ENCODE measurements at regions not wholly inside any gene's neighbourhood (a gene's known extent, or its start where the extent isn't known, plus 50 kb on each side); places are given as distances from the start of the nearest gene placed in this dataset.

DNA sequence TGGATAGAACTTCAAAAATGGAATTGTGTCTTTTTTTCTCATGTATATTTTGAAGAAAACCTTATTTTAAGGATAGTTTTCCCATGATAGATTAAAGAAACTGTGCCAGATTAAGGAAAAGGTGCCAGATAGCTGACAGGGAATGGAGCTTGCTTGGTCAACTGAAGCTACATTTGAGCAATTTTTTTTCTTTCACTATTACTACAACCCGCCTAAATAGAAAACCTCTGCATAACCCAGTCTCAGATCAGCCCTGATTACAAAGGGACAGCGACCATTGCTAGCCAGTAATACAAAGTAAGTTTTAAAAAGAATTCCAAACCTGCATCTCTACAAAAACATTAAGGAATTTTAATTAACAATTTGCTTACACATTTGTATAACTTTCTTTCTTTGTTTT, 1123.4 kb upstream of the LRRTM3 start:
- ATAC-seq: no peak
- no peaks in the 10 kb centered on the region for H3K36me3 Mint-ChIP-seq
- POLR2A ChIA-PET: no interaction called here
- H3K27me3 Mint-ChIP-seq: no peaks in the 10 kb centered on the region
- H3K4me3 Mint-ChIP-seq: no peak overlapping the region
- H3K4me1 Mint-ChIP-seq: no peaks in the 10 kb centered on the region
- H3K27ac Mint-ChIP-seq: no peak overlapping the region
- DNase-seq: no peak
- H3K9me3 Mint-ChIP-seq: peaks cover 0 to 10% (median 6%) of the 10 kb centered on the region in 9 donors

DNA sequence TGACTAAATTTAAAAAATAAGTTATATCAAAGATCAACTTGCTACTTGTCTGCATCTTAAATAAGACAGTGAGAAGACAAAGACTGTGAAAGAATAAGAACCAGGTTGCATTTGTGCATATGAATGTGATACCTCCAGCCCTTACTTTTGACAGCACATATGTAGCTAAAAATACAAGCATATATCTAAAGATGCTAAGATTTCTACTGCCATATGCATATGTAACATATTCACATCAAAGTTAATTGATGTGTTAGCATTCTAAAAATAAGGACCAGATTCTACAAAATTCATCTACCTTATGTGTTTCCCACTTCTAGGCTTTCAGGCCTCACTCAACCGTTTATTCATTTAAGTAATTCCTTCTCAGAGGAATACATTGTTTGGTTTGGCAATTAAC, 1120.3 kb upstream of the LRRTM3 start:
- no peak for DNase-seq
- no peaks in the 10 kb centered on the region for H3K36me3 Mint-ChIP-seq
- no peaks in the 10 kb centered on the region for H3K4me1 Mint-ChIP-seq
- no peak overlapping the region for H3K4me3 Mint-ChIP-seq
- H3K27ac Mint-ChIP-seq: no peak overlapping the region
- POLR2A ChIA-PET: no interaction called here
- H3K27me3 Mint-ChIP-seq: no peaks in the 10 kb centered on the region
- H3K9me3 Mint-ChIP-seq: peaks cover 0 to 19% (median 0%) of the 10 kb centered on the region in 9 donors
- ATAC-seq: no peak

DNA sequence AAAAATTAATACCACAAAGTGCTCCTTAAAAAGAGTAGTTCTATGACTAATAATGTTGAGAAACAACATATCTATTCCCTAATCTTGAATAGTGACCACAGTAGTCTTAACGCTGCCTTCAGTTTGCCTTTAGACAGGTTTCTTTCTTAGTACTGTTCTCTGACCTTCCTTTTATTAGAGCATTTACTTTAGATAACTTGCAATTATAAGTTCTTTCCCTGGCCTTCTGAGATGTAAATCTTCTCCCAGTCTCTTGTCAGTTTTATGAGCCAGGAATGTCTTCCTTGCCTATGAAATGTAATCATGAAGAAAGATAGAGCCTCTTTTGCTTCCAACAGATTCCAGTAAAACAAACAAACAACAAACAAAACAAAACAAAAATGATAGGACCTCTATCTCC, 1119.8 kb upstream of the LRRTM3 start:
- Mint-ChIP-seq H3K27ac (no peak overlapping the region), H3K36me3 (no peaks in the 10 kb centered on the region), H3K27me3 (no peaks in the 10 kb centered on the region), H3K4me3 (no peak overlapping the region), H3K9me3 (peaks cover 0 to 19% (median 0%) of the 10 kb centered on the region in 9 donors), H3K4me1 (no peaks in the 10 kb centered on the region)
- ATAC-seq: no peak
- POLR2A ChIA-PET: no interaction called here
- no peak for DNase-seq

DNA sequence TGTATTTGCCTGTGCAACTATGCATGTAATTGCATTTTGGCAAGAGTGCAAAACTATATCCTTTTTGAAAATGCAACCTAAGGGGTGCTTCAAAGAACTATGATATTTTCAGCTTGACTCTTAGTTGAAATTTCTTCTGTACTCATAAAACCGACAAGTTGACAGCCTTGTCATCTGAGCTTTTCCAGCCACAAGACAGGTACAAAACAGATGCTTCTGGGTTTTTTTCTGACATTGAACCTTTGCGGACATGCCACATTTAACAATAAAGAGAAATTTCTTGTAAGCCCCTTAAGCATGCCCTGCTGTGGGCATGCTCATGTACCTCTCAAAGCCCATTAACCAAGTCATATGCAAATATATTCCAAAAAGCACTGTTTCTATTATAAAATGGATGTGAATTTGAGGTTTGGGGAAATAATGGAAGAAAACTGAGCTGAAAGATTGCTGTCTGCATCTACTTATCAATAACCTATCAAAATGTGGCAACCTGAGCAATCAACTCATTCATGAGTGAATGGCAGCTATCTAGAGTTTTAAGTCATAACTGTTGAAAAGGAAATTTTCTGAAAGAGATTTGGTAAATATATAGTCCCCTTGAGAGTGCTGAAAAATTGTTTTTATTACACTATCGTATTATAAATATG, 1117.0 kb upstream of the LRRTM3 start:
- Mint-ChIP-seq H3K4me3 (no peak overlapping the region), H3K9me3 (peaks cover 0 to 13% (median 0%) of the 10 kb centered on the region in 9 donors), H3K27ac (no peak overlapping the region), H3K27me3 (no peaks in the 10 kb centered on the region), H3K36me3 (no peaks in the 10 kb centered on the region), H3K4me1 (no peaks in the 10 kb centered on the region)
- DNase-seq (no peak), ATAC-seq (no peak)
- POLR2A ChIA-PET: no interaction called here

DNA sequence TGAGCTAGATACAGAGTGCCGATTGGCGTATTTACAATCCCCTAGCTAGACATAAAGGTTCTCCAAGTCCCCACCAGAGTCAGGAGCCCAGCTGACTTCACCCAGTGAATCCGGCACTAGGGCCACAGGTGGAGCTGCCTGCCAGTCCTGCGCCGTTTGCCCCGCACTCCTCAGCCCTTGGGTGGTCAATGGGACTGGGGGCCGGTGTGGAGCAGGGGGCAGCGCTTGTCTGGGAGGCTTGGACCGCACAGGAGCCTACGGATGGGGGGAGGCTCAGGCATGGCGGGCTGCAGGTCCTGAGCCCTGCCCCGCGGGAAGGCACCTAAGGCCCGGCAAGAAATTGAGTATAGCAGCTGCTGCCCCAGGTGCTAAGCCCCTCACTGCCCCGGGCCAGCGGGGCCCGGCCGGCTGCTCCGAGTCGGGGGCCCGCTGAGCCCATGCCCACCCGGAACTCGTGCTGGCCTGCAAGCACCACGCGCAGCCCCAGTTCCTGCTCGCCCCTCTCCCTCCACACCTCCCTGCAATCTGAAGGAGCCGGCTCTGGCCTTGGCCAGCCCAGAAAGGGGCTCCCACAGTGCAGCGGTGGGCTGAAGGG, 1113.8 kb upstream of the LRRTM3 start:
- Mint-ChIP-seq H3K27me3 (no peaks in the 10 kb centered on the region), H3K27ac (no peak overlapping the region), H3K9me3 (peaks cover 0 to 15% (median 0%) of the 10 kb centered on the region in 9 donors), H3K36me3 (no peaks in the 10 kb centered on the region), H3K4me3 (no peak overlapping the region), H3K4me1 (no peaks in the 10 kb centered on the region)
- POLR2A ChIA-PET: no interaction called here
- ATAC-seq (no peak), DNase-seq (no peak)

DNA sequence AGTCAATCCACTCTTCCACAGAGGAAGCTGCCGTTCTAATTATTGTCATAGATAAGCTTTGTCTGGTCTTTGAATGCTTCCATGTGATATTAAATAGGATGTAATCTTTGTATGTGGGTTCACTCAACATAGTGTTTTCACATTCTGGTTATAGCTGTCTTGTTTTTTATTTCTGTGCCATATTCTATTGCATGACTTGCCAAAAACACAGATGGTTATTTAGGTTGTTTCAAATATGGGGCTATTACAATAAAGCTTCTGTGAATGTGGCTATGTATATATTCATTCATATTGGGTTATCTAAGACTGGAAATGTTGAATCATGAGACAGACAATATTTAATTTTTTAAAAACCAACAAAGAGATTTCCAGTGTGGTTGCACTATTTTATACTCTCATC, 1109.3 kb upstream of the LRRTM3 start:
- Mint-ChIP-seq H3K27me3 (no peaks in the 10 kb centered on the region), H3K4me1 (no peaks in the 10 kb centered on the region), H3K36me3 (no peaks in the 10 kb centered on the region), H3K9me3 (peaks cover 0 to 6% (median 0%) of the 10 kb centered on the region in 9 donors), H3K27ac (no peak overlapping the region), H3K4me3 (no peak overlapping the region)
- DNase-seq (no peak), ATAC-seq (no peak)
- POLR2A ChIA-PET: no interaction called here

DNA sequence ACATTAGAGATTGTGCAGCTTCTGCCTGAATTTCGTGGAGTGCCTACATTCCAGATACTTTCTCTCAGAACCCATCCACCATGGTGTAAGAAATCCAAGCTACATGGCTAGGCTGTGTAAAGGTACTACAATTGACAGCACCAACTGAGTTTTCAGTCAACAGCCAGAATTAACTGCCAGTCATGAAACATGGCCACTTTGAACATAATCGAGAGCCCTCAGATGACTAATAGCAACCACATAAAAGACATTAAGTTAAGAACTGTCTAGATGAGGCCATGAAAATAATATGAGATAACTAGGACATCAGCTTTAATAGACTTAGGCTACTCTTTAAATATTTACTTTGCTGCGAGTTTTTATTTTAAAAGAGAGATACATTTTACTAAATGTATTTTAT, 1106.8 kb upstream of the LRRTM3 start:
- DNase-seq: no peak
- Mint-ChIP-seq H3K27me3 (no peaks in the 10 kb centered on the region), H3K4me3 (no peak overlapping the region), H3K9me3 (peaks cover 0 to 11% (median 4%) of the 10 kb centered on the region in 9 donors), H3K36me3 (peaks cover 0 to 5% (median 0%) of the 10 kb centered on the region in 3 donors), H3K4me1 (no peaks in the 10 kb centered on the region), H3K27ac (no peak overlapping the region)
- POLR2A ChIA-PET: no interaction called here
- ATAC-seq: no peak

DNA sequence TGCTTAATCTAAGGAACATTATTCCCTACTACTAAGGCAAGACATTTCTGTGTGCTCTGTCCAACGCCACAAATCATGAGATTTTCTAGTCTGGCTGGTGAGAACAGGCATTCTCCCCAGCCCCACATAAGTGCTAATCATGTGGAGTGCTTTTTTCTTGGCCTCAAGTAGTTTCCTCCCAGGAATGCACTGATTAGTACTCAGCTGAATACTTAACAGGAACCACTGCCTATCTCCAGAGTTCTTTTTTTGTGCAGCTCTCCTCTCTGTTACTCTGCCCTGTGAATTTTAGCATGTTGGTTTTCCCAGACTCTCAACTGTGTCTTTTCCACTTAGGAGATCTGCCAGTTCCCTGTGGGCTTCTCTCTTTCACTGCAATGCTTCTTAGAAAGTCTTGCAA, 1098.5 kb upstream of the LRRTM3 start:
- Mint-ChIP-seq H3K36me3 (peaks cover 0 to 5% (median 0%) of the 10 kb centered on the region in 3 donors), H3K4me1 (no peaks in the 10 kb centered on the region), H3K4me3 (no peak overlapping the region), H3K9me3 (peaks cover 0 to 18% (median 9%) of the 10 kb centered on the region in 9 donors), H3K27ac (no peak overlapping the region), H3K27me3 (no peaks in the 10 kb centered on the region)
- POLR2A ChIA-PET: no interaction called here
- ATAC-seq (no peak), DNase-seq (no peak)

DNA sequence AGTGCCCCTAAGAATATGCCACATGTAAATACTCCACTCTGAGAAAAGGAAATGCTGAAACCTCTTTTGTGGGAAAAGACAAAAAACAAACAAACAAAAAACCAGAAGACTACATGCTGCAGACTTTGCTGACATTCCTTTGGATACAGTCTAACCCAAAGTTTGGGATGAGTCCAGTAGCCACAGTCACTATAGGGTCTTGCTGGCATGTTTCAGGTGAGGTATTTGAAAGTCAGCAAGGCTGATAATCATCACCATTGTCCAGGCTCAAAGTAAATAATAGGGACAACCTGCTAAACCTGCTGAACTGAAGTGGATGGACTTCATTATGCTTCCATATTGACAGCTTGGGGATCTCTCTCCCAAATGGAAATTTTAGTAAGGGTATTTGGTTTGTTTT, 1087.0 kb upstream of the LRRTM3 start:
- Mint-ChIP-seq H3K4me3 (no peak overlapping the region), H3K27ac (no peak overlapping the region), H3K9me3 (peaks cover 0 to 13% (median 4%) of the 10 kb centered on the region in 9 donors), H3K36me3 (no peaks in the 10 kb centered on the region), H3K4me1 (no peaks in the 10 kb centered on the region), H3K27me3 (no peaks in the 10 kb centered on the region)
- no peak for ATAC-seq
- DNase-seq: no peak
- POLR2A ChIA-PET: no interaction called here

DNA sequence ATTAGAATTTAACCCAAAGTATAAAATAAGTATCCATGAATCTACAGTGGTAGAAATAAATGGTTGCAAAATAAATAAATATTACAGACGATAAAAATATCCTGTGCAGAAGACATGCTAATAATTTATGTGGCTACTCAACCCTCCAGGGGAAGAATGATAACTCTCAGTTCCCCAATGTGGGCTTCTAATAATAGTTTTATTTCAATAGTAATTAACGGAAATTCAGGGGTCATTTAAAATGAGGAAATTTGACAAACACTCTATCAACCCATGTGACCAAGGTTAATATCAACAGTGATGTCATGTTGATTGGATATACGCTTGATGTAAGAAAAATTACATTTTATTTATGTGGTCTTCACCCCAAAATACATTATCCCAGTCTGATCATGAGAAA, 1082.6 kb upstream of the LRRTM3 start:
- Mint-ChIP-seq H3K9me3 (peaks cover 0 to 19% (median 4%) of the 10 kb centered on the region in 9 donors), H3K4me1 (no peaks in the 10 kb centered on the region), H3K36me3 (no peaks in the 10 kb centered on the region), H3K27ac (no peak overlapping the region), H3K27me3 (no peaks in the 10 kb centered on the region), H3K4me3 (no peak overlapping the region)
- POLR2A ChIA-PET: no interaction called here
- no peak for ATAC-seq
- no peak for DNase-seq

DNA sequence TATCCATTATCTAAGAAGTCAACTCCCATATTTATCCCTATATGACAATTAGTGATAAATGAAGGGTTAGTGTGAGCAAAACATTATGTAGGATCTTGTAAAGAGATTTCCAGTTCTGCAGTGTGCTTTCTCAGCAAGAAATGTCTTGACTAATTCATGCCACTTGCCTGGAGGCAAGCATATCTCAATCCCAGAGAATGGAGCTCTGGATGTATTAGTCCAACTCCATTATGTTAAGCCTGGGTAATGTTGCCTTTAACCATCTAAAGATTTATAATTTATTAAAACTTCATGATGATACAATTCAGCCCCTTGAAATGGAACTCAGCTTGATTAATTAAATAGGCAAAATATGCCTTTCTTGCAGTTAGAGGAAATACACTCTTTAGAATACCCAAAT, 1079.9 kb upstream of the LRRTM3 start:
- no peak for ATAC-seq
- DNase-seq: no peak
- Mint-ChIP-seq H3K36me3 (no peaks in the 10 kb centered on the region), H3K4me3 (no peak overlapping the region), H3K9me3 (peaks cover 2 to 24% (median 9%) of the 10 kb centered on the region in 9 donors), H3K27me3 (no peaks in the 10 kb centered on the region), H3K27ac (no peak overlapping the region), H3K4me1 (no peaks in the 10 kb centered on the region)
- POLR2A ChIA-PET: no interaction called here

DNA sequence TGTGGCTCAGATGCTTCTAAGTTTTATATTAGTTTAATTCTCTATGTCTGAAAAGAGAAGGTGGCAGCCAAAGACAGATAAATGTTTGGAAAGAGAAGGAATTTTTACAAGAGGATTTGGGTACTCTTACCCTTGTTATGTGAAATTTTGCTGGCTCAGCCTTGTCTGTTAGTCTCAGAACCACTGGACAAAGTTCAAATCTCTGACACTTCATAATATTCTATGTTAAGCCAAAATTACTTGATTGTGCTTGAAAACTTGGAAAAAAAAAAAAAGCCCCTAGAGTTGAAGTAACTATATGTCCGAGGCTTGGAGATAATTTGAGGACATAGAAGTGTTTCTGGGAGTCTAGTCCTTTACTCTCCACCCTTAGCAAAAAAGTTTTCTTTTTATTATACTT, 1079.3 kb upstream of the LRRTM3 start:
- DNase-seq: no peak
- ATAC-seq: no peak
- Mint-ChIP-seq H3K36me3 (no peaks in the 10 kb centered on the region), H3K27me3 (no peaks in the 10 kb centered on the region), H3K27ac (no peak overlapping the region), H3K4me3 (no peak overlapping the region), H3K4me1 (no peaks in the 10 kb centered on the region), H3K9me3 (peaks cover 2 to 24% (median 8%) of the 10 kb centered on the region in 9 donors)
- POLR2A ChIA-PET: no interaction called here

DNA sequence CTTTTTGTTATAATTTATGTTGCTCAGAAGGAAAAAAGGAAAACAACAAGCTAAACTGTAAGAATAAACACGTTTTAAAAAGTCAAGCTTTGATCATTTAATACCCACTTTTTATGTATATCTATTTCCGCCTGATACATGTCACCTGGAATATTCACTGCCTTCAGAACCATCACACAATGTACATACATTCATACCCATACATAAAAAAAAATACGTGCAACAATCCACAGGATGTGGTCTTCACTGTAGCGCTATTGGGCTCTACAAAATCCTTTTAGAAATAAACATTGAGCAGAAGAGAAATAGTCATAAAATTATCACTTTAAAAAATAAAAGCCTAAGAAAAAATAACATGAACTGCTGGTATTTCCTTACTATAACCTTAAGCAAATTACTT, 1078.9 kb upstream of the LRRTM3 start:
- Mint-ChIP-seq H3K4me3 (no peak overlapping the region), H3K27me3 (no peaks in the 10 kb centered on the region), H3K36me3 (no peaks in the 10 kb centered on the region), H3K9me3 (peaks cover 2 to 28% (median 8%) of the 10 kb centered on the region in 9 donors), H3K4me1 (no peaks in the 10 kb centered on the region), H3K27ac (no peak overlapping the region)
- DNase-seq (no peak), ATAC-seq (no peak)
- POLR2A ChIA-PET: no interaction called here

Measured in naive thymus-derived CD8-positive, alpha-beta T cell (primary cell).